ENCODE measurements at regions not wholly inside any gene's neighbourhood (a gene's known extent, or its start where the extent isn't known, plus 50 kb on each side); places are given as distances from the start of the nearest gene placed in this dataset.

DNA sequence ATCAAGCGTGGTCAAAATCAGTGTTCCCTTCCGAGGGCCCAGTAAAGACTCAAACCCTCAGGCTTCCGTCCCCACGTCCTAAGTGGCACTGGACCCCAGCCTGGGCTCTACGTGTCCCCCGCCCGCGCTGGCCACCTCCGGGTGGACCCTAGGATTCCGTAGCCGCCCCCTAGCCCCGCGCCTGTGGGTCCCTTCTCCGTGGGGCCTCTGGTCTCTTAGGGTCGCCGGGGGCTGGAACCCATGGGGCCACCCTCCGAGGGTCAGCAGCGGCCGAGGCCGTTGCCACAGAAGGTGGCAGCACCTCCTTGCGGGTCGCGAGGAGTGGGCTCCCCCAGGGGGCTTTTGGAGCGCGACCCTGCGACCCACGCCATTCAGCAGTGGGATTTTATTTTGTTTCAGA is 170.5 kb upstream of the EEPD1 start:
- TF ChIP-seq, protein P1, sequence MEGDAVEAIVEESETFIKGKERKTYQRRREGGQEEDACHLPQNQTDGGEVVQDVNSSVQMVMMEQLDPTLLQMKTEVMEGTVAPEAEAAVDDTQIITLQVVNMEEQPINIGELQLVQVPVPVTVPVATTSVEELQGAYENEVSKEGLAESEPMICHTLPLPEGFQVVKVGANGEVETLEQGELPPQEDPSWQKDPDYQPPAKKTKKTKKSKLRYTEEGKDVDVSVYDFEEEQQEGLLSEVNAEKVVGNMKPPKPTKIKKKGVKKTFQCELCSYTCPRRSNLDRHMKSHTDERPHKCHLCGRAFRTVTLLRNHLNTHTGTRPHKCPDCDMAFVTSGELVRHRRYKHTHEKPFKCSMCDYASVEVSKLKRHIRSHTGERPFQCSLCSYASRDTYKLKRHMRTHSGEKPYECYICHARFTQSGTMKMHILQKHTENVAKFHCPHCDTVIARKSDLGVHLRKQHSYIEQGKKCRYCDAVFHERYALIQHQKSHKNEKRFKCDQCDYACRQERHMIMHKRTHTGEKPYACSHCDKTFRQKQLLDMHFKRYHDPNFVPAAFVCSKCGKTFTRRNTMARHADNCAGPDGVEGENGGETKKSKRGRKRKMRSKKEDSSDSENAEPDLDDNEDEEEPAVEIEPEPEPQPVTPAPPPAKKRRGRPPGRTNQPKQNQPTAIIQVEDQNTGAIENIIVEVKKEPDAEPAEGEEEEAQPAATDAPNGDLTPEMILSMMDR (IDR thresholded peaks at IDR 0.05) = no peak
- Mint-ChIP-seq H3K4me3 (ENCODE audit: unreplicated experiment) (no peak overlapping the region), H3K36me3 (ENCODE audit: unreplicated experiment) (no peaks in the 10 kb centered on the region), H3K27me3 (ENCODE audit: unreplicated experiment) (peaks cover 20% of the 10 kb centered on the region), H3K9me3 (ENCODE audit: unreplicated experiment) (no peaks in the 10 kb centered on the region), H3K27ac (ENCODE audit: unreplicated experiment) (no peak overlapping the region), H3K4me1 (ENCODE audit: unreplicated experiment) (peaks cover 5% of the 10 kb centered on the region)
- DNase-seq (ENCODE audit: extremely low spot score, unreplicated experiment) = no peak

- Mint-ChIP-seq H3K9me3 (ENCODE audit: unreplicated experiment) (no peaks in the 10 kb centered on the region), H3K4me1 (ENCODE audit: unreplicated experiment) (peaks cover 13% of the 10 kb centered on the region), H3K27ac (ENCODE audit: unreplicated experiment) (no peak overlapping the region), H3K27me3 (ENCODE audit: unreplicated experiment) (peaks cover 14% of the 10 kb centered on the region), H3K4me3 (ENCODE audit: unreplicated experiment) (no peak overlapping the region), H3K36me3 (ENCODE audit: unreplicated experiment) (no peaks in the 10 kb centered on the region)
- no peak for DNase-seq (ENCODE audit: extremely low spot score, unreplicated experiment)
- TF ChIP-seq, protein P1 (IDR thresholded peaks at IDR 0.05) = no peak
These were observed 169.4 kb upstream of the EEPD1 start for GRCh38 chr7:35983626-35984025.

GRCh38 chr7:35985126-35985754 is 167.8 kb upstream of the EEPD1 start:
- Mint-ChIP-seq H3K4me3 (ENCODE audit: unreplicated experiment) (no peak overlapping the region), H3K27ac (ENCODE audit: unreplicated experiment) (no peak overlapping the region), H3K36me3 (ENCODE audit: unreplicated experiment) (no peaks in the 10 kb centered on the region), H3K4me1 (ENCODE audit: unreplicated experiment) (peaks cover 20% of the 10 kb centered on the region), H3K27me3 (ENCODE audit: unreplicated experiment) (peaks cover 2% of the 10 kb centered on the region), H3K9me3 (ENCODE audit: unreplicated experiment) (no peaks in the 10 kb centered on the region)
- peak; percentile 93 for DNase-seq (ENCODE audit: extremely low spot score, unreplicated experiment)
- TF ChIP-seq, protein P1 (IDR thresholded peaks at IDR 0.05) = peak; percentile 98

- Mint-ChIP-seq H3K36me3 (ENCODE audit: unreplicated experiment) (no peaks in the 10 kb centered on the region), H3K27ac (ENCODE audit: unreplicated experiment) (no peak overlapping the region), H3K27me3 (ENCODE audit: unreplicated experiment) (no peaks in the 10 kb centered on the region), H3K9me3 (ENCODE audit: unreplicated experiment) (no peaks in the 10 kb centered on the region), H3K4me3 (ENCODE audit: unreplicated experiment) (no peak overlapping the region), H3K4me1 (ENCODE audit: unreplicated experiment) (peaks cover 20% of the 10 kb centered on the region)
- TF ChIP-seq, protein P1 (IDR thresholded peaks at IDR 0.05) = no peak
- DNase-seq (ENCODE audit: extremely low spot score, unreplicated experiment) = no peak
These were observed 166.0 kb upstream of the EEPD1 start for GRCh38 chr7:35987016-35987415.

DNA sequence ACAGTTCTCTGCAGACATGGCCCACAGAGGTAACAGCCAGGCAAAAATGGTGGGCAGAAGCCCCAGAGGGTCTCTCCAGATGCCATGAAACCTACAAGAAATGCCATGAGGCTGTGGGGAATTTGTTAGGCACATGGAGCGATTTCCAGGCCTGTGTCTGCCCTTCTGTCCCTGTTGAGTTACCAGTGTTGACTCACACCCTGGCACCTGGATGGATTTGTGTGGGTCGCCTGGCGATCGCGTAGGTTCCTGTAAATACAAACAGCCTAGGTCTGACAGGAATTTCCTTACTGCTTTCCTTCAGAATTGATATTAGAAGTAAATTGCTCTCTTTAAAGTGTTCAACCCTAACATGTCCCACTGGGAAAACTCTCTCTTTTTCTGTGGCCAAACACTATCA is 164.9 kb upstream of the EEPD1 start:
- Mint-ChIP-seq H3K4me1 (ENCODE audit: unreplicated experiment) (peaks cover 21% of the 10 kb centered on the region), H3K36me3 (ENCODE audit: unreplicated experiment) (no peaks in the 10 kb centered on the region), H3K4me3 (ENCODE audit: unreplicated experiment) (no peak overlapping the region), H3K9me3 (ENCODE audit: unreplicated experiment) (no peaks in the 10 kb centered on the region), H3K27ac (ENCODE audit: unreplicated experiment) (peak overlapping the region; percentile 36), H3K27me3 (ENCODE audit: unreplicated experiment) (no peaks in the 10 kb centered on the region)
- TF ChIP-seq, protein P1 (IDR thresholded peaks at IDR 0.05) = no peak
- no peak for DNase-seq (ENCODE audit: extremely low spot score, unreplicated experiment)
